ENCODE measurements at regions not wholly inside any gene's neighbourhood (a gene's known extent, or its start where the extent isn't known, plus 50 kb on each side); places are given as distances from the start of the nearest gene placed in this dataset.

GRCh38 chr20:21019468-21019813 lies 86.7 kb downstream of the LINC00237 start:
- no peak for TF ChIP-seq CTCF (IDR thresholded peaks at IDR 0.05)
- ATAC-seq = no peak
- intact Hi-C loops (cut with DNase I) = no loop called here
- 83% methylated on average over 10 of the region's 10 CpGs for WGBS, 2 donors
- no peaks in the 10 kb centered on the region for H3K36me3 ChIP-seq
- no peaks in the 10 kb centered on the region for H3K9me3 ChIP-seq
- no peak overlapping the region for H3K4me3 ChIP-seq
- no peak for DNase-seq
- no peak overlapping the region for H3K27ac ChIP-seq
- H3K27me3 ChIP-seq = peaks cover 6 to 67% (median 53%) of the 10 kb centered on the region in 7 donors
- H3K4me1 ChIP-seq = peaks cover 0 to 4% (median 0%) of the 10 kb centered on the region in 9 donors

- Histone ChIP-seq H3K4me1 (peaks cover 0 to 4% (median 0%) of the 10 kb centered on the region in 9 donors), H3K36me3 (no peaks in the 10 kb centered on the region), H3K9me3 (no peaks in the 10 kb centered on the region), H3K27ac (no peak overlapping the region), H3K27me3 (peaks cover 6 to 65% (median 53%) of the 10 kb centered on the region in 7 donors), H3K4me3 (no peak overlapping the region)
- DNase-seq (no peak), ATAC-seq (no peak)
- intact Hi-C loops (cut with DNase I) = no loop called here
- no peak for TF ChIP-seq CTCF (IDR thresholded peaks at IDR 0.05)
- WGBS, 2 donors = 71 to 83% methylated on average over 4 of the region's 4 CpGs
Measured at GRCh38 chr20:21018576-21018975, 87.6 kb downstream of the LINC00237 start.

DNA sequence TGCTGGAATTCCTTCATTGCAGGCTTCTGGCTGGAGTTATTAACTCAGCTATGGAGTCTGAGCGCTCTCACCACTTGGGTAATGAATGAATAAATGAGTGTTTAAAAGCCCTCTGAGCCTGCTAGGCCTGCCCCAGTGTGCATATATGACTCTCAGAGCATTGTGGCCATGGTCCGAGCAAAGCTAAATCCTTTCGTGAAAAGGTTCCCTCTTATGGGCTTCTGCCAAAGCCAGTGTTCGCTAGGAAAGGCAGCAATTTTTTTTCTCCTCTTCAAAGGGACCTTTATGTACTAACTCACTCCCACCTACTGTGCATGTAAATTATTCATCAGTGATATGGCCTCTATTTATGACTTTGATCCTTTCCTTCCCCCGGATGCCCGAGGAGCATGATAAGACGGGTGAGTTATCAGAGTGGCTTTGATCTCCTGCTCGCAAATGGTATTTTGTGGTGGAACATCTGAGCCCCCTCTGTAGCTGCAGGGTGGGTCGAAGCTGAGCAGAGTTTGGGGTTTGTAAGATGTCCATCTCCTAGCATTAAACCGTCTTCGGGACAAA lies 88.6 kb downstream of the LINC00237 start:
- Histone ChIP-seq H3K9me3 (no peaks in the 10 kb centered on the region), H3K27me3 (peaks cover 6 to 57% (median 51%) of the 10 kb centered on the region in 7 donors), H3K36me3 (no peaks in the 10 kb centered on the region), H3K27ac (no peak overlapping the region), H3K4me1 (peaks cover 0 to 4% (median 0%) of the 10 kb centered on the region in 9 donors), H3K4me3 (no peak overlapping the region)
- intact Hi-C loops (cut with DNase I) = no loop called here
- WGBS, 2 donors = 34 to 44% methylated on average over 11 of the region's 11 CpGs
- ATAC-seq (no peak), DNase-seq (no peak)
- no peak for TF ChIP-seq CTCF (IDR thresholded peaks at IDR 0.05)

GRCh38 chr20:21016751-21017150 lies 89.4 kb downstream of the LINC00237 start:
- WGBS, 2 donors = 69 to 78% methylated on average over 3 of the region's 3 CpGs
- no peak for ATAC-seq
- DNase-seq = no peak
- peaks cover 0 to 4% (median 0%) of the 10 kb centered on the region in 9 donors for H3K4me1 ChIP-seq
- TF ChIP-seq CTCF (IDR thresholded peaks at IDR 0.05) = no peak
- H3K4me3 ChIP-seq = no peak overlapping the region
- intact Hi-C loops (cut with DNase I) = no loop called here
- no peak overlapping the region for H3K27ac ChIP-seq
- H3K9me3 ChIP-seq = no peaks in the 10 kb centered on the region
- H3K36me3 ChIP-seq = no peaks in the 10 kb centered on the region
- peaks cover 6 to 50% (median 47%) of the 10 kb centered on the region in 7 donors for H3K27me3 ChIP-seq
